Esophagus muscularis mucosa (tissue), 4 donors: ENCODE measurements at regions not wholly inside any gene's neighbourhood (a gene's known extent, or its start where the extent isn't known, plus 50 kb on each side); places are given as distances from the start of the nearest gene placed in this dataset.

Experiments
- EP300 ChIP-seq: sonication (generic); formaldehyde crosslinking; IDR thresholded peaks from one replicate; pipeline ENCODE4 v1.6.1; 2017; ENCODE audit warnings: antibody characterized with exemption
- POLR2A ChIP-seq: fragments of 450-650 bp; IDR thresholded peaks from one replicate; pipeline ENCODE4 v1.6.1; 2017; ENCODE audit warnings: antibody characterized with exemption, moderate library complexity, mild to moderate bottlenecking, low read depth
- POLR2AphosphoS5 ChIP-seq, 2 donors: sonication (generic); formaldehyde crosslinking; IDR thresholded peaks; one replicate each; pipeline ENCODE4 v1.6.1; 2017; ENCODE audit warnings: antibody characterized with exemption in 2 of 2
- TF ChIP-seq, protein P1 (sequence below), 3 experiments: fragments of 200-600 bp in 2 of 3; fragments of 450-650 bp in 1 of 3; sonication (generic) in 2 of 3; IDR thresholded peaks; one replicate each; pipeline ENCODE4 v1.5.1; 2017 to 2019; ENCODE audit warnings: antibody characterized with exemption in 3 of 3, mild to moderate bottlenecking in 2 of 3, moderate library complexity in 1 of 3

DNA sequence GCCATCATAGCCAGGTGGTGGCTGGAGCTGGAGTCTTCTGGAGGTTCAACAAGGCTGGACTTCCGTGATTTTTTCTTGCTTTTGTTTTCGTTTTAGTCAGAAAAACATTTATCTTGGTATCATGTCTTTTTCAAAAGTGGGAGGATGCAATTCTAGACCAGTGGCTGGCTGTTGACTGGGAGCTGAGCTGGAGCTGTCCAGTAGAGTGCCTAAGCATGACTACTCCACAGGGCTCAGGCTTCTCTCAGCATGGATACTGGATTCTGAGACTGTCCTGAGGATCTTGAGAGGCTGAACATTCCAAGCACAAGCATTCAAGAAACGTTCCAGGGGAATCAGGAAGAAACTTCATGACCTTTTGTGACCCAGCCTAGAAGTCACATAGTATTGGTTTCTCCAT is 598.1 kb downstream of the MID1IP1 start:
- TF ChIP-seq, protein P1, sequence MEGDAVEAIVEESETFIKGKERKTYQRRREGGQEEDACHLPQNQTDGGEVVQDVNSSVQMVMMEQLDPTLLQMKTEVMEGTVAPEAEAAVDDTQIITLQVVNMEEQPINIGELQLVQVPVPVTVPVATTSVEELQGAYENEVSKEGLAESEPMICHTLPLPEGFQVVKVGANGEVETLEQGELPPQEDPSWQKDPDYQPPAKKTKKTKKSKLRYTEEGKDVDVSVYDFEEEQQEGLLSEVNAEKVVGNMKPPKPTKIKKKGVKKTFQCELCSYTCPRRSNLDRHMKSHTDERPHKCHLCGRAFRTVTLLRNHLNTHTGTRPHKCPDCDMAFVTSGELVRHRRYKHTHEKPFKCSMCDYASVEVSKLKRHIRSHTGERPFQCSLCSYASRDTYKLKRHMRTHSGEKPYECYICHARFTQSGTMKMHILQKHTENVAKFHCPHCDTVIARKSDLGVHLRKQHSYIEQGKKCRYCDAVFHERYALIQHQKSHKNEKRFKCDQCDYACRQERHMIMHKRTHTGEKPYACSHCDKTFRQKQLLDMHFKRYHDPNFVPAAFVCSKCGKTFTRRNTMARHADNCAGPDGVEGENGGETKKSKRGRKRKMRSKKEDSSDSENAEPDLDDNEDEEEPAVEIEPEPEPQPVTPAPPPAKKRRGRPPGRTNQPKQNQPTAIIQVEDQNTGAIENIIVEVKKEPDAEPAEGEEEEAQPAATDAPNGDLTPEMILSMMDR (IDR thresholded peaks at IDR 0.05), result no peak
- TF ChIP-seq POLR2AphosphoS5 (IDR thresholded peaks at IDR 0.05) (no peak), EP300 (no peak), POLR2A (no peak)
